IPS-18a (cell line): ENCODE measurements at regions not wholly inside any gene's neighbourhood (a gene's known extent, or its start where the extent isn't known, plus 50 kb on each side); places are given as distances from the start of the nearest gene placed in this dataset.

Experiments used
- H3K27ac ChIP-seq: one replicate; pipeline ENCODE4 v1.5.1; 2013; ENCODE audit warnings: low read length
- H3K27me3 ChIP-seq: one replicate; pipeline ENCODE4 v1.6.1; 2013; ENCODE audit warnings: mild to moderate bottlenecking, low read length; ENCODE audit not compliant: control insufficient read depth, insufficient read depth
- H3K36me3 ChIP-seq: one replicate; pipeline ENCODE4 v1.6.1; 2013; ENCODE audit warnings: low read depth, low read length; ENCODE audit not compliant: control insufficient read depth
- H3K4me1 ChIP-seq: one replicate; pipeline ENCODE4 v1.6.1; 2013; ENCODE audit warnings: low read depth, low read length; ENCODE audit not compliant: control insufficient read depth
- H3K4me3 ChIP-seq: one replicate; pipeline ENCODE4 v1.5.1; 2013; ENCODE audit warnings: low read length
- H3K9ac ChIP-seq: one replicate; pipeline ENCODE4 v1.6.1; 2013; ENCODE audit warnings: mild to moderate bottlenecking, low read length, moderate library complexity
- H3K9me3 ChIP-seq: one replicate; pipeline ENCODE4 v1.6.1; 2013; ENCODE audit warnings: low read depth, low read length; ENCODE audit not compliant: control insufficient read depth

DNA sequence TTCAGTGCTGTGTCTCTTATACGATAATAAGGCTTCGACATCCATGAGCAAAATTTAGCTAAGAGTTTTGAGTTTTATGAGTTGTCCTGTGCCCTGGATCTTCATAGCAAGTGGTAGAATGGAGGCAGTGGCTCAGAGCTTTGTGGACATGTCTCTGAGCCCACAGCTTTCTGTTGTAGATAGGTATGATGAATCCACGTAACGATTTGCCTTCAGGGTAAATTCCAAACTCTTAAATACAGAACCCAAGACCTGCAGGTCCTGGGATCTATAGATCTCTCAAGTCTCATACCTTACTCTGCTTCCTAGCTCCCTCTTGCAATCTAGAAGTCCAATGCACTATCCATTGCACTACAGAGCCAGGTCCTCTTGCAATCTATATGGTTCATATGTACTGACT, 59.5 kb upstream of the TLE4 start:
- Histone ChIP-seq H3K27ac (no peak overlapping the region), H3K4me1 (no peaks in the 10 kb centered on the region), H3K9ac (no peak overlapping the region), H3K36me3 (no peaks in the 10 kb centered on the region), H3K9me3 (no peaks in the 10 kb centered on the region), H3K27me3 (no peaks in the 10 kb centered on the region), H3K4me3 (no peak overlapping the region)
